Hepatocyte (in vitro differentiated cells): ENCODE measurements at regions not wholly inside any gene's neighbourhood (a gene's known extent, or its start where the extent isn't known, plus 50 kb on each side); places are given as distances from the start of the nearest gene placed in this dataset.

ENCODE experiments used
- DNase-seq: peaks from one replicate; pipeline ENCODE4 v3.0.0-alpha.2; 2016; ENCODE audit warnings: low spot score
- H2AFZ ChIP-seq: fragments of 200-600 bp; sonication (generic); 2 replicates; pipeline ENCODE4 v1.6.0; 2016; ENCODE audit warnings: antibody characterized with exemption, mild to moderate bottlenecking
- H3K27ac ChIP-seq: fragments of 200-600 bp; sonication (generic); 2 replicates; pipeline ENCODE4 v1.5.1; 2016; ENCODE audit warnings: mild to moderate bottlenecking
- H3K27me3 ChIP-seq: fragments of 200-600 bp; sonication (generic); 2 replicates; pipeline ENCODE4 v1.6.1; 2016
- H3K36me3 ChIP-seq: fragments of 200-600 bp; sonication (generic); replicated peaks from 2 replicates; pipeline ENCODE4 v1.5.1; 2016; ENCODE audit warnings: low read depth; ENCODE audit not compliant: insufficient read depth
- H3K4me1 ChIP-seq: fragments of 200-600 bp; sonication (generic); 2 replicates; pipeline ENCODE4 v1.5.1; 2016; ENCODE audit warnings: mild to moderate bottlenecking, moderate library complexity; ENCODE audit not compliant: insufficient read depth
- H3K4me2 ChIP-seq: fragments of 200-600 bp; sonication (generic); 2 replicates; pipeline ENCODE4 v1.6.0; 2016
- H3K4me3 ChIP-seq: fragments of 200-600 bp; sonication (generic); 2 replicates; pipeline ENCODE4 v1.5.1; 2016; ENCODE audit warnings: mild to moderate bottlenecking
- H3K79me2 ChIP-seq: fragments of 200-600 bp; sonication (generic); 2 replicates; pipeline ENCODE4 v1.6.0; 2017; ENCODE audit warnings: mild to moderate bottlenecking
- H3K9me2 ChIP-seq: fragments of 200-600 bp; sonication (generic); replicated peaks from 2 replicates; pipeline ENCODE4 v1.6.0; 2017; ENCODE audit warnings: mild to moderate bottlenecking; ENCODE audit not compliant: insufficient read depth
- H3K9me3 ChIP-seq: fragments of 200-600 bp; sonication (generic); 2 replicates; pipeline ENCODE4 v1.5.1; 2016; ENCODE audit warnings: low read depth, mild to moderate bottlenecking
- H4K20me1 ChIP-seq: fragments of 200-600 bp; sonication (generic); 2 replicates; pipeline ENCODE4 v1.6.0; 2016; ENCODE audit warnings: mild to moderate bottlenecking; ENCODE audit not compliant: insufficient read depth, poor library complexity, severe bottlenecking
- EZH2 ChIP-seq: fragments of 200-600 bp; sonication (generic); IDR thresholded peaks from 2 replicates; pipeline ENCODE4 v1.6.1; 2016; ENCODE audit warnings: antibody characterized with exemption, mild to moderate bottlenecking, borderline replicate concordance
- EZH2phosphoT487 ChIP-seq: fragments of 200-600 bp; sonication (generic); IDR thresholded peaks from one replicate; pipeline ENCODE4 v1.6.1; 2018; ENCODE audit warnings: antibody characterized with exemption, mild to moderate bottlenecking, low read depth, moderate library complexity; ENCODE audit not compliant: unreplicated experiment, severe bottlenecking
- WGBS: methylation state at CpG from one replicate; pipeline ENCODE4 v1.1.6; 2016; ENCODE audit warnings: low lambda C conversion rate; ENCODE audit errors: missing lambda C conversion rate; 5-methylcytosine and 5-hydroxymethylcytosine counted together
- TF ChIP-seq, protein P1 (sequence below): fragments of 200-600 bp; sonication (generic); IDR thresholded peaks from 2 replicates; pipeline ENCODE4 v1.5.1; 2016; ENCODE audit warnings: antibody characterized with exemption, mild to moderate bottlenecking; ENCODE audit not compliant: poor library complexity

DNA sequence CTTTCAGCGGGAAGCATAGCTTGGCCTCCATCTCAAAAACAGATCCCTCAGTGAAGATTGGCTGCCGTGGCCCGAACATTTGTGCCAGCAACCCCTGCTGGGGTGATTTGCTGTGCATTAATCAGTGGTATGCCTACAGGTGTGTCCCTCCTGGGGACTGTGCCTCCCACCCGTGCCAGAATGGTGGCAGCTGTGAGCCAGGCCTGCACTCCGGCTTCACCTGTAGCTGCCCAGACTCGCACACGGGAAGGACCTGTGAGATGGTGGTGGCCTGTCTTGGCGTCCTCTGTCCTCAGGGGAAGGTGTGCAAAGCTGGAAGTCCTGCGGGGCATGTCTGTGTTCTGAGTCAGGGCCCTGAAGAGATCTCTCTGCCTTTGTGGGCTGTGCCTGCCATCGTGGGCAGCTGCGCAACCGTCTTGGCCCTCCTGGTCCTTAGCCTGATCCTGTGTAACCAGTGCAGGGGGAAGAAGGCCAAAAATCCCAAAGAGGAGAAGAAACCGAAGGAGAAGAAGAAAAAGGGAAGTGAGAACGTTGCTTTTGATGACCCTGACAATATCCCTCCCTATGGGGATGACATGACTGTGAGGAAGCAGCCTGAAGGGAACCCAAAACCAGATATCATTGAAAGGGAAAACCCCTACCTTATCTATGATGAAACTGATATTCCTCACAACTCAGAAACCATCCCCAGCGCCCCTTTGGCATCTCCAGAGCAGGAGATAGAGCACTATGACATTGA lies 175.4 kb downstream of the FAT4 start:
- Histone ChIP-seq H2AFZ (no peak overlapping the region), H3K9me2 (no peaks in the 10 kb centered on the region), H3K27ac (no peak overlapping the region), H3K36me3 (no peaks in the 10 kb centered on the region), H3K4me1 (no peaks in the 10 kb centered on the region), H3K27me3 (no peaks in the 10 kb centered on the region), H3K9me3 (no peaks in the 10 kb centered on the region), H3K4me3 (no peak overlapping the region), H4K20me1 (peaks cover 2% of the 10 kb centered on the region), H3K79me2 (no peaks in the 10 kb centered on the region), H3K4me2 (no peak overlapping the region)
- DNase-seq = no peak
- WGBS = 92% methylated on average over 15 of the region's 15 CpGs
- no peak for TF ChIP-seq EZH2
- TF ChIP-seq, protein P1, sequence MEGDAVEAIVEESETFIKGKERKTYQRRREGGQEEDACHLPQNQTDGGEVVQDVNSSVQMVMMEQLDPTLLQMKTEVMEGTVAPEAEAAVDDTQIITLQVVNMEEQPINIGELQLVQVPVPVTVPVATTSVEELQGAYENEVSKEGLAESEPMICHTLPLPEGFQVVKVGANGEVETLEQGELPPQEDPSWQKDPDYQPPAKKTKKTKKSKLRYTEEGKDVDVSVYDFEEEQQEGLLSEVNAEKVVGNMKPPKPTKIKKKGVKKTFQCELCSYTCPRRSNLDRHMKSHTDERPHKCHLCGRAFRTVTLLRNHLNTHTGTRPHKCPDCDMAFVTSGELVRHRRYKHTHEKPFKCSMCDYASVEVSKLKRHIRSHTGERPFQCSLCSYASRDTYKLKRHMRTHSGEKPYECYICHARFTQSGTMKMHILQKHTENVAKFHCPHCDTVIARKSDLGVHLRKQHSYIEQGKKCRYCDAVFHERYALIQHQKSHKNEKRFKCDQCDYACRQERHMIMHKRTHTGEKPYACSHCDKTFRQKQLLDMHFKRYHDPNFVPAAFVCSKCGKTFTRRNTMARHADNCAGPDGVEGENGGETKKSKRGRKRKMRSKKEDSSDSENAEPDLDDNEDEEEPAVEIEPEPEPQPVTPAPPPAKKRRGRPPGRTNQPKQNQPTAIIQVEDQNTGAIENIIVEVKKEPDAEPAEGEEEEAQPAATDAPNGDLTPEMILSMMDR = no peak
- no peak for TF ChIP-seq EZH2phosphoT487

DNA sequence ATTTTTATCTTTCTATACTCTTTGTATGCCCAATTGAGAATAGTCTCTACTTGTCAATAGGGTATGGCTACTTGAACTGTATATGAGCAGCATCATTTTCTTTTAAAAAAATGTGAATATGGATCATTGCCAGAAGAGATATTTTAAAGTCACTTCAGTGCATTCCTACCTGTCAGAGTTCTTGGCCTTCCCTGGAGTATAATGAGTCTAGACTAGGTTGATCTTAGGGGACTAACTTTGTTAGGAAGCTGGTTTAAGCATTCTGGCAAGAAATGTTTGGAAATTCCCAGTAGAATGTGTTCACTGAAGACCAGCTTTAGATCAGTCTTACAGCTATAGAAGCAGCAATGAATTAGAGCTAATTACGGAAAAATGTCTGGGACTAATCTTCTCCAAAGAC lies 178.2 kb downstream of the FAT4 start:
- Histone ChIP-seq H3K9me3 (no peaks in the 10 kb centered on the region), H3K4me3 (no peak overlapping the region), H3K4me2 (no peak overlapping the region), H4K20me1 (no peaks in the 10 kb centered on the region), H3K27ac (no peak overlapping the region), H3K9me2 (no peaks in the 10 kb centered on the region), H3K27me3 (no peaks in the 10 kb centered on the region), H3K36me3 (no peaks in the 10 kb centered on the region), H2AFZ (no peak overlapping the region), H3K79me2 (no peaks in the 10 kb centered on the region), H3K4me1 (no peaks in the 10 kb centered on the region)
- DNase-seq = no peak
- 78% methylated on average over 1 of the region's 1 CpG for WGBS
- TF ChIP-seq, protein P1 = no peak
- TF ChIP-seq EZH2 (no peak), EZH2phosphoT487 (no peak)

DNA sequence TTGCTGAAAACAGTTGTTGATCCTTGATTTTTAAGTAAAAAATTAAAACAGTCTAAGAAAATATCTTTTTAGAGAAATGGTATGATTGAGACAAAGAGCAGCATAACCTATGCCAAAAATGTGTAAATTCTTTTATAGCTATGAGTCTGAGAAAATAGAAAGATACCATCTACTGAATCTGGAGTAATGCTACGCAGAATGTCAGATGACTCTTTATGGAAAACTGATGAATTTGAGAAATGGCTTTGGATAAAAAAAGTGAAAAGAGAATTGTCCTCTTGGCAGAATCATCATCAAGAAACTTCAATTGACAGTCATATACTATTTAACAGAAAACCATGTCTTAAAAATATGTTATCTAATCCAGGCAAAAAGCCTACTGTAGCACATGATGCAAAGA lies 183.1 kb downstream of the FAT4 start:
- Histone ChIP-seq H3K36me3 (no peaks in the 10 kb centered on the region), H2AFZ (no peak overlapping the region), H4K20me1 (no peaks in the 10 kb centered on the region), H3K4me3 (no peak overlapping the region), H3K4me2 (no peak overlapping the region), H3K79me2 (no peaks in the 10 kb centered on the region), H3K4me1 (no peaks in the 10 kb centered on the region), H3K27me3 (no peaks in the 10 kb centered on the region), H3K9me3 (no peaks in the 10 kb centered on the region), H3K27ac (no peak overlapping the region), H3K9me2 (no peaks in the 10 kb centered on the region)
- WGBS = 92% methylated on average over 1 of the region's 1 CpG
- DNase-seq = no peak
- TF ChIP-seq EZH2 (no peak), EZH2phosphoT487 (no peak)
- TF ChIP-seq, protein P1 = no peak
